Activated CD8-positive, alpha-beta memory T cell treated with anti-CD3 and anti-CD28 coated beads, Interleukin-2, amount 50 U/mL, for 1 hour (primary cell): ENCODE measurements at regions not wholly inside any gene's neighbourhood (a gene's known extent, or its start where the extent isn't known, plus 50 kb on each side); places are given as distances from the start of the nearest gene placed in this dataset.

Experiments used
- DNase-seq: peaks from one replicate; pipeline ENCODE4 v3.0.0-alpha.2; 2020; ENCODE audit errors: extremely low read depth

DNA sequence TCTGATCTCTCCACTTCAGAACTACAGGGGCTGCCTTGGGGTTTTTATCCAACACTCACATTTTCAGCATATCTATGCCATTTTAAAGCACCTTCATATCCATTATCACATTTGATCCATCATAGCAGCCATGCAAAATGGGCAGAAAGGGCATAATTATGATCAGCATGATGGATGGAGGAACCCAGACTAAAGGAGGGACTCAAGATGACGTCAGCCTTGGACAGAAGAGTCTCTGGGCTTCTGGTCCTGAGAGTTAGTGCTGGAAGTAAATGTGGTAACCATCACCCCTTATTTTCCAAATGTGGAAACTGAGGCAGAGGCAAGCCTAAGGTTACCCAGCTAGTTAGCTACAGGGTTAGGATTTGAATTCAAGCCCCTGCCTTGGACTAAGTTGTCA, 273.1 kb downstream of the DRD1 start:
- no peak for DNase-seq

DNA sequence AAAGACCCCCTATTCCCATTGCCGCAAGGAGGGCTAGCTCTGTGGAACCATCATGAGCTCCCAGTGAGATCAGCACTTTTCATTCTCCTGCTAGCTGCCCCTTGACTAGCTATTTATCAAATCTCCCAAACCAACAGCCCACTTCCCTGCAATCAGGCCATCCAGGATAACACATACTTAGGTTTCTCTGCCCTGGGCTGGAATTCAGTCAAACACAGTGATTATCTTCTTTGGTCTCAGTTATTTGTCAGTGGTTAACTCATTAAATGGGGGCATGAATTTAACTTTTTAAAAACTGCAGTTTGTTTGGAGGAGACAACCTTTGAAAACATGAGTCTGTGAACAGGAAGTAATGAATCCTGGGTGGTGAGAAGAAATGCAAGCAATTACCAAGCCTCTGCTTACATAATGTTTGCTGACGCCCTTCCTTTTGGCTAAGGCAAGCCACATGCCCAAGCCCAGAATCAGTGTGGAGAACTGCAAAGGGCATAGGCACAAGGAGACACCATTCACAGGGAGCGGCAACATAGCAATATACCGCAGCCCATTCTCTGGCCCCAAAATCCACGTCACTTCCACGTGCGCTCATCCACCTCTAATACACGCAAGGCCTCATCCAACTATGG, 275.0 kb downstream of the DRD1 start:
- no peak for DNase-seq

DNA sequence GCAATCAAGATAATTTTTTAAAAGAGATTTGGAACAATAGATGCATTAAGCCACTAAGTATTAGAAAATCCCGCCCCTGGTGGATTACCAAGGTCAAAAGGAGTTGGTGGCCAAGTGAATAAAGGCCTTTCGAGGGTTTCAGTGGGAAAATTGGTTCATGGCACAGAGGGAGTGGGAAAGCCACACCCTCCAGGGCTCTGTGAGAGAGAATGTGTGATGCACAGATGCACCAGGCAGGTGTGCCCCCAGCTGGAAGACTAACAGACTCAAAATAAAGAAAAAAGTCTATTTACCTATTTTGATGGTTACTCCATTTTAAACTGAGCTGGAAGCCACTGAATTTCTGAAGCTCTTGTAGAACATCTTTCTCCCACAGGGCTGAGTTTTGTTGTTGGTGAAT, 278.0 kb downstream of the DRD1 start:
- DNase-seq = no peak

DNA sequence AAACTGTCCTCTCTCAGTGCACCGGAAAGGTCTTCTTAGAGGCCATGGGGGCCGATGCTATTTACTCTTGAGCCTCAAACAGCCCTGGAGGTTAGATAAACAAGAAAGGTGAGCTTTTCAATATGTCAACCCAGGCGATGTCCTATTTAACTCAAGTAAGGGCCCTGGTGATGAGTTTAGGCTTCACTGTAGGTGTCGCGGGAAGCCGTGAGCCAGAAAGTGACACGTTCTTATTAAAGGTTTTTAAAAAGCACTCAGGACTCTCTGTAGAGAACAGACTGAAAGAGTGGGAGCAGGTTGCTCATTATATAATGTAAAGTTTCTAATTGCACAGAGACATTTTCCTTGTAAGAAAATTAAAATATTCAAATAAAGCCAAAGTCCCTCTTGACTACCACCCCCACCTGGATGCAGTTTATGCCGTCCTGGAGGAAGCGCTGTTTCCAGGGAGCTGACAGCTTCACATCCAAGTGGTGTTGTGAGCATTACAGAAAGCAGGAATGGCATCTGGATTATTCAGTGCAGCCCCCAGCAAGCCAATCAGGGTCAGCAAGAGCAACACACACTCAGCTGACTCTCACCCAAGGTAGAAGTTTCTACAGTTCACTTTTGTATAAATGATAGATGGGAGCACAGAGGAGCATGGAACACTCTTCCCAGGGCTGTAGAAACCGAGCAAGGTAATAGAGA, 280.3 kb downstream of the DRD1 start:
- no peak for DNase-seq

DNA sequence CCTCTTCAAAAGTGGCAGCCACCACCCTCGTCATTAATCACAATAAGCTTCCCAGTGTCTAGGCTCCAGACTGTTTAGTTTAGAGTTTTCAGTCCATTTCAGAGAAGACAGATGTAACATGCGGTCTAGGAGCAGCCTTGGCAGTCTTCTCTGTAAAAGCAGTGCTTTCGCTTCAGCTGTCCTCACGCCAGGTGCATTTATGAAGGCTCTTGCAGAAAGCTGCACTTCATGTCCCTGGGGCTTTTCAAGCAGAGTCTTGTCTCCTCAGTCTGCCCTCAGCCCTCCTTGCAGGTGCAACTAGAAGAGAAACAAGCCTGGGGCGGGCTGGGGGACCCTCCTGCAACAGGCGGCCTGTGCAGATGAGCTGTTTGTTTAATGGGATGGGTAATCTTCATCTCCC, 281.9 kb downstream of the DRD1 start:
- DNase-seq = no peak

DNA sequence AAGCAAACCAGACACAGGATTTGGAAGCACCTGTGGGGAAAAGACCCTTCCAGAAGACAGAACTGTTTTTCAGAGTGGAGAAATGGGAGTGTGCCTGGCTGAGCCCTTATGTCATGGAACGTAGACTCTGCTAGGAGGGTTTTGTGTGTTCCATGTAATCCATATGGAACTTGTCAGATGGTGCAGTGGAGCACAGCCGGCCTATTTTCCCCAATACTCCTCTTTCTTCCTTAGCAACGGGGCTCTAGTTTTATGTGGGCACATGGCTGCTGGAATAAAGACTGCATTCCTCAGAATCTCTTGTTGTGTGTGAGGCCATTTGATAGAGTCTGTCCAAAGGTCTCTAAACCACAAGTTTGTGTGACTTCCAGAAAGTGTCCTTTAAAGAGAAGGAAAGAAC, 284.0 kb downstream of the DRD1 start:
- no peak for DNase-seq

DNA sequence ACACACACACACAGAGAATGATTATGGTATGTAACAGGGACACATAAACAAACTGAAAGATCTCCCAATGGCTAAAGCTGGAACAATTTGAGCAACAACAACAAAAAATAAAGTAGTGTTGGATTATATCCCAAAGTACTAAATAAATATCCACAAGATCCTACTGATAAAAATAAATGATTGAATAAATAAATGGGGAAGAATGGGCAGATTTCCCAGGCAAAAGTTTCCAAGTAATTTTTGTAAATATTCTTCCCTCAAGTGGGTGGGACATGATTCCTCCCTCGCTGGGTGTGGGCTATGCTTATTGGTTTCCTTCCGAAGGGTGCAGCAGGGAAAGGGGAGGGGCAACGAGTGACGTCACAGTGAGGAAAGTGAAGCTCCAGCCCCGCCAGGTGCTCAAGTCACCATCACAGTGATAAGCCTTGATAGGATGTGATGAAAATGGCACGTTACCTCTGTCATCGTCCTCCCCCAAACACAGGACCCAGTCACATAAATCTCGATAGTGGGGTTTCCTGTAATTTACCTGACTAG, 295.3 kb downstream of the DRD1 start:
- no peak for DNase-seq

DNA sequence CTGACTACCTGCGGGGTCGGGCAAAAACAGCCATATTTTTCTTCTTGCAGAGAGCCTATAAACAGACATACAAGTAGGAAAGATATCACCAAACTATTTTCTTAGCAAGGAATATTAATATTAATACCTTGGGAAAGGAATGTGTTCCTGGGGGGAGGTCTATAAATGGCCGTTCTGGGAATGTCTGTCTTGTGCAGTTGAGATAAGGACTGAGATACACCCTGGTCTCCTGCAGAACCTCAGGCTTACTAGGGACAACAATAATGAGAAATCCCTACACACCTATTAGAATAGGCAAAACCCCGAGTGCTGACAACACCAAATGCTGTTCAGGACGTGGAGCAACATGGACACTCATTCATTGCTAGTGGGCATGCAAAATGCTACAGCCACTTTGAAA, 297.2 kb downstream of the DRD1 start:
- DNase-seq = no peak

DNA sequence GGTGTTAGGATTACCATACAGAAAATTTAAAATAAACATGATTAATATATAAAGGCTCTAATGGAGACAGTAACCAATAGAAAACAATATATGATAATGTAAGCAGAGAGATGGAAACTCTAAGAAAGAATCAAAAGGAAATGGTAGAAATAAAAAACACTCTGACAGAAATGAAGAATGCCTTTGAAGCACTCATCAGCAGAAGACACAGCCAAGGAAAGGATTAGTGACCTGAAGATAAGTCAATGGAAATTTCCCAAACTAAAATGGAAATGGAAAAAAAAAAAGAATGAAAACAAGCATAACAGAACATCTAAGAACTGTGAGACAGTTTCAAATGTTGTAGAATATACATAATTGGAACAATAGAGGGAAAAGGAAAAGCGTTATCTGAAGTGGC, 302.6 kb downstream of the DRD1 start:
- DNase-seq = no peak

DNA sequence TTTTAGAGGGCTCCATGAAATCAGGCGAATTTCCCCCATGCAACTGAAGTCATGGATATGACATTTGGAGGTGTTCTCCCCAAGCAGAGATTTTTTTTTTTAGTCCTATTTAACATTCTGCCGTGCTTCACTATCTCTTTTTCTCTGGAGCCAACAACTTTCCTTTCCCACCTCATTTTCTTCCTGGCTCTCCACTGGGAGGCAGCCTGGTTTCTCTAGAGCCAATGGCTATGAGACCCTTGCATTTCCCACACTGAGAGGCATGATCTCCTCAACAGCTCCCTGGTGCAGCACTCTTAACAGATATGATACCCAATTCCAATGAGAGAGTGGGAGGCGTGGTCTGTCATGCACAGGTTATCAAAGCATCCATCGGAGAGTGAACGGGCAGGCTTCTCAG, 310.8 kb downstream of the DRD1 start:
- DNase-seq = no peak

DNA sequence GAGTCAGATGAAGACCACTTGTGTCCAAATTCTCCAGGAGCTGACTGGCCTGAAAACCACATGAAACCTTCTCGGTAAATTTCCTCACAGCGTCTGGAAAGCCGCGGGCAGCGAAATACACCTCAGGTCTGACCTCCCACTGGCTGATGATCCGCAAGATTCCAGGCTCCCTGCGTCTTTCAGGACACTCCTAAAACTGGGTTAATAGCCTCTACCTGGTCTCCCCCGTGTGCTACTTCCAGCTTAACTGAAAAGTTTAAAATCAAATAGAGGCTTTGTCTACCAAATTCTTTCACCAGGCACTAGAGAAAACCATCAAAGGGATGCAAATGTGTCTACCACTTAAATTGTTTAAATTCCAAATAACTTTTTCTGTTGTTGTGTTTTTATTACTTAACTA, 312.6 kb downstream of the DRD1 start:
- no peak for DNase-seq

DNA sequence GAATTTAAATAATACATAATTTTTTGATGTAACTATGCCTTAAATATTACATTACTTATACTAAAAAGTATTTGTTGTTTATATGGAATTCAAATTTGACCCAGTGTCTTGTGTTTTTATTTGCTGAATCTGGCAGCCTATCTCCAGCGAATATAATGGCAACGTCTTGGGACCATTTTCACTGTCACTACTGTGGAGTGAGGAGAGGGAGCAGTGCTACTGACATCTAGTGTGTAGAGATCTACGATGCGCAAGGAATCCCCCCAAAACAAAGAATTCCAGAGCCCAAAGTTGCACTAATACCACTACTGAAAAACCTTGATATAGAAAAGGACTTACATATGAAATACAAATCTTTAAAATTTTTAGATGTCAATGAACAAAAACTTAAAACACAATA, 314.4 kb downstream of the DRD1 start:
- DNase-seq = no peak

DNA sequence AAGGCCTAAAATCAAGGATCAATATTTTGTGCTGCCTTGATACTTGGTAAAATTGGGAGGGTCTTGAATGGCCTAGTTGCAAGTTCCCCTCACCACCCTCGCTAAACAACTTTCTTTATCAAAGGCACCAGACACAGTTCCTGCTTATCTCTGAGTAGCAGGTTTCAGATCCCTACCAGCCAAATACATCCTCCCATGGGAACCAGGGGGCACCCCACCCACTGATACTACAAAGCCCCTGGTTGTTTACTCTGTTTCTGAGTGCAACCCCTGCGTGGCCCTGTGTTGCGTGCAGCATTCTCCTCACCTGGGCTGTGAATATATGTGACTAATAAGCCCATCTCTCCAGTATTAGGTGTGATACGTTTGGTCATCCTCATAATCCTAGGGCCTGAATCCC, 314.9 kb downstream of the DRD1 start:
- no peak for DNase-seq

DNA sequence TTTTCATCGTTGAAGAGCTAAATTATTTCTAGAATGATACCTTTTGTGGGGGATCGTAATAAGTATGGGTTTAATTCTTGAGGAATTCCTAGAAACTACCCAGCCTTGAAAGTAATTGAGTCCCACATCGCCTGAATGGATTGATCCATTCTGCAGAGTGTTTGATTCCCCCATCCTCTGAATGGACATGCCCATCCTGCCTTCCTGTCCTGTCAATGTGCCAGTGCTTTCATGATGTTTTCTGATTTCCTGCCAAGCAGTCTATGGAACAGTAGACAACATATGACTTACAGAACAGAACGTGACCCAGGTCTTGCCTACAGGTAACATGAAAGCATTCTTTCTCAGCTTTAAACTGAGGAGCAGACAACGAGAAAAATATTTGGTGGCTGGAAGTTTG, 319.2 kb downstream of the DRD1 start:
- DNase-seq = no peak

DNA sequence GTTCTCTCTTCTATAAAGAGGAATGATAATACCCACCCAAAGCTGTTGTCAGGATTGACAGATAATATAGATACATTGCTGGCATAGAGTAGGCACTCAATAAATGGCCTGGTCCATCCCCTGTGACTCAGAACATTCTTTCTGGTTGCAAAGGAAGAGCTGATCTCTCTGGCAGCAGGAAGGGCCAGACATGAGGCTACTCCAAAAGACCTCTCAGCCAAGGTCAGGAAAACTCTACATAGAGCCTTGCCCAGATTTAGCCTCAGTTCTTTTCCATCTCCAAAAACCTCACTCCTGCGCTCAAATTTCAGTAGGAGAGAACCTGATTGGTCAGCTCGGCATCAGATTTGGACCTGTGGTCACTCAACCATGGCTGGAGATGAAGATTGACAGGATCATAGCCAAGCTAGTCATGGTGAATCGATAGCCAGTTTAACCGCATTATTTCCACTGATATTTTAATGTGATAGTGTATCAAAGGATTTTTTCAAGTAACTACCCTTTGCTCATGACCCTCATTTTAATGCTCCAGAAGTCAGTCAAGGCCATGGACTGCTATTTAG, 319.6 kb downstream of the DRD1 start:
- DNase-seq = no peak

DNA sequence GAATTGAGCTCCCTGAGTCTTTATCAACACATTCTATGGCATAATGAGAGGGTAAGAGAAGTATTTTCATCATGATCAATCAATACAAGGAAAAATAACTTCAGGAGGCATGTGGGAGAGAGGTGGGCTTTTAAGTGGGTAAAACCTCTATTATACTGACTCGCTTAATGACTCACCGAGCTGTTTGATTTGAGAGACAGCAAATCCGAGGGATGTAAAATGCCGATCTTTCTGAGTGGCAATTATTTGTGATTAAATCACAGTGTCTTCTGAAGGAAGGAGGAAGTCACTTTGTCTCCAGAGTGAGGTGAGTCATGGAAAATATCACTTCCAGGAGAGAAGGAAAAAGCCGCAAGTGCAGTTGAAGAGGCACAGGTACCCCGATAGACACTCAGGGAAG, 320.4 kb downstream of the DRD1 start:
- no peak for DNase-seq

DNA sequence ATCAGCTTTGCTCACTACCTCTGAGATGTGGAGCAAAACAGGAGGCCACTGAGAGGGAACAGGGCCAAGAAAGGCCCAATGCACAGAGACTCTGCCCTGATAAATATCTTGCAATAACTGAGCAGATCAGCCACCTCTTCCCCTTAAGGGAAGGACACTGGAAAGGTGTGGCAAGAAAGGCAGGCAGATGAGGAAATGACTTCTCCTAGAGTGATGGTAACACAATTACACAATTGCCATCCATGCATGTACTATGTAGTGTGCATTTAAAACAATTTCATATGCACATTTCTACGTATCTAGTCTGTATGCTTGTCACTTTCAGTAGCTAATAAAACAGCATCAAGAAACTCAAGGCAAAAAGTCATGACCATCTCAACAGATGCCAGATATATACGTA, 322.5 kb downstream of the DRD1 start:
- DNase-seq = no peak

DNA sequence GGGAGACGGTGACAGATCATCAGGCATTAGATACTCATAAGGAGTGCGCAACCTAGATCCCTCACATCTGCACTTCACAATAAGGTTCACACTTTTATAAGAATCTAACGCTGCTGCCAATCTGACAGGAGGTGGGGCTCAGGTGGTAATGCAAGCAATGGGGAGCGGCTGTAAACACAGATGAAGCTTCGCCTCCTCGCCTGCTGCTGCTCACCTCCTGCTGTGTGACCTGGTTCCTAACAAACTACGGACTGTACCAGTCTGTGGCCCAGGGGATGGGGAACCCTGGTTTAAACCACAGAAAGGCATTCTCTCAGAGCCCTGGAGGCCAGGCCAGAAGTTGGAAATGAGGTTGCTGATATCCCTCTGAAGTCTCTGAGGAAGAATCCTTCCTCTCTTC, 323.6 kb downstream of the DRD1 start:
- DNase-seq = no peak

DNA sequence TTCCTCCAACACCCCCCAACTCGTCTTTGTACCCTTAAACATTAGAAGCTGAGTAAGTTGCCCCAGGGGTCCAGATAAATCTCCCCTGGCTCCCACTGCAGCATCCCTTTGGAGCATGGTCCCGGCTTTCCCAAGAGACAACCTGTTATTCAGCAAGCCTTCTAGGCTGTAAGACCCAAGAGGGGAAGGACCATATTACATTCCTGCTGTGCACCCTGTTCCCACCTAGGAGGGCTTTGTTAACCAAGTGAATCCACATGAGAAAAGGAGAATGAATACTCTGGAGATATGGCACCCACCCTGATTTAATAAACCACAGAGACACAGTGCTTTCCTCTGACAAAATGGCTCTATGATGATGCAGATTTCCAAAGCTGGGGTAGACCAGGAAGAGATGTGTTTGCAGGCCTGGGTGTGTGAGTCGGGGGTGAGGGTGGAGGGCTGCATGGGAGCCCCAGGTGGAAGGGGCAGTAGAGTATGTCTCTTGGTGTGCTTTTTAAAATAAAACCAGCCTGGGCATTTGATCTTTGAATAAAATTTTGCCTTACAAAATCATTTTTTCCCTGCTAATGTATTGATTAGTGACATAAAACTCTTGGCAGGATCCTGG, 325.2 kb downstream of the DRD1 start:
- DNase-seq = no peak

DNA sequence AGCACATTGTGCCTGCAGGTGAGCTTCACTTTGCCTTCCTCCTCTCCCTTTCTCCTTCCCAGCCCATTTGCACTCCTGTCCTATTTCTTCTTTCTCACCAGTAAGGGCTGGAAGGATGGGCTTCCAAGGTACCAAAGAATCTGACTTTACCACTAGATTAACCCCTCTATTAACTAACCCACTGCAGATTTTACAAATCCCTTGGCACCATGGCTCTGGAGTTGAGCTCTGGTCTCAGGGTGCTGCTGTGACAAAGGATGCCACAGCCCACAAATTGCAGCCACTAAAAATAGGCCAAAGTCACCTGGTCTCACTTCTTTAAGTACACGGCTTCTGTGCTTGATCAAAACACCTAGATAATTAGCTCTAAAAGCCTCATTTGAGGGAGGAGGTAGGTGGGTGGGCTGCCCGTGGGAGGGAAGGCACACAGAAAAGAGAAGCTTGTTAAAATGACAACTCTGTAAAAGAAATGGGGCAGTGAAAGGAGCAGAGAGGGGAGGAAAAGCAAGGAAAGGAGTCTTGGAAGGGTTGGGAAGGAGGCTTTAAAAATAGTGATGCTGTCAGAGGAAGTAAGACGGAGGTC, 327.4 kb downstream of the DRD1 start:
- no peak for DNase-seq

DNA sequence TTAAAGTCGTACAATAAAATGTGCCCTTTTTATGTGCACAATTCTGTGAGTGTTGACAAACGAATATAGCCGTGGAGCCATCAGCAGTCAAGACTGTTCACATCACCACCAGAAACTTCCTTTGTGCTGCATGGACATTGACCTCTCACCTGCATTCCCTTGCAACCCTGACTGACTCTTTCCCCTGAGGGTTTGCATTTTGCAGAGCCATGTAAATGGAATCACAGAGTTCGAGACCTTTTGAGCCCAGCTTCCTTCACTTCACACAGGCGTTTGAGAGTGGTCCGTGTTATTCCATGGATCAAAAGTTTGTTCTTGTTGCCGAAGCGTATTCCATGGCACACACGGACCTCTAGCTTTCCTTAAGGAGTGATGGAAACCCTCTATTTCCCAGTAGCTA, 328.2 kb downstream of the DRD1 start:
- DNase-seq = no peak

DNA sequence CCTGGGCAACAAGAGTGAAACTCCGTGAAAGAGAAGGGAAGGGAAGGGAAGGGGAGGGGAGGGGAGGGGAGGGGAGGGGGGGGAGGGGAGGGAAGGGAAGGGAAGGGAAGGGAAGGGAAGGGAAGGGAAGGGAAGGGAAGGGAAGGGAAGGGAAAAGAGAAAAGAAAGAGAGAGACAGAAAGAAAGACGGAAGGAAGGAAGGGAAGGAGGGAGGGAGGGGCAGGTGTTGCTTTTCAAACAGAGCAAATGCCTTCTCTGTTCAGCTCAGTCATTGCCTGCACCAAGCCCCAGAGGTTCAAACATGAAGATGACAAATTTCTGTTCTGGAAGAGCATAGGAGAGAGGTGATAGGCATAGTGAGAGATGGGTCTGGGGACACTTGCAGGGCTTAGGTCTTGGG, 330.0 kb downstream of the DRD1 start:
- DNase-seq = no peak
